GM23338 (cell line): ENCODE measurements at regions not wholly inside any gene's neighbourhood (a gene's known extent, or its start where the extent isn't known, plus 50 kb on each side); places are given as distances from the start of the nearest gene placed in this dataset.

Experiments
- CREB1 ChIP-seq: fragments of 250-450 bp; sonication (Bioruptor Pico); IDR thresholded peaks from 2 replicates; pipeline ENCODE4 v1.5.0; 2020; ENCODE audit warnings: low read depth, mild to moderate bottlenecking, moderate library complexity
- ETS1 ChIP-seq: IDR thresholded peaks from 2 replicates; pipeline ENCODE4 v1.6.1; 2016; ENCODE audit warnings: antibody characterized with exemption
- EZH2 ChIP-seq: fragments of 200-600 bp; sonication (generic); IDR thresholded peaks from one replicate; pipeline ENCODE4 v1.8.0; 2017; ENCODE audit warnings: antibody characterized with exemption, mild to moderate bottlenecking, low read depth; ENCODE audit not compliant: unreplicated experiment
- EZH2phosphoT487 ChIP-seq: fragments of 200-600 bp; sonication (generic); IDR thresholded peaks from one replicate; pipeline ENCODE4 v1.8.1; 2018; ENCODE audit warnings: antibody characterized with exemption; ENCODE audit not compliant: unreplicated experiment
- JUNB ChIP-seq: IDR thresholded peaks from one replicate; pipeline ENCODE4 v1.6.1; 2016; ENCODE audit warnings: antibody characterized with exemption; ENCODE audit not compliant: unreplicated experiment
- NANOG ChIP-seq: IDR thresholded peaks from 2 replicates; pipeline ENCODE4 v1.6.1; 2016; ENCODE audit warnings: antibody characterized with exemption, borderline replicate concordance
- POLR2AphosphoS5 ChIP-seq: IDR thresholded peaks from 2 replicates; pipeline ENCODE4 v1.6.1; 2016; ENCODE audit warnings: antibody characterized with exemption, low read depth
- STAT1 ChIP-seq: IDR thresholded peaks from one replicate; pipeline ENCODE4 v1.6.1; 2016; ENCODE audit warnings: antibody characterized with exemption; ENCODE audit not compliant: unreplicated experiment
- TF ChIP-seq, protein P1 (sequence below), 2 experiments: fragments of 200-600 bp in 1 of 2; sonication (generic) in 1 of 2; conservative IDR thresholded peaks; 2 replicates each; pipeline versions ENCODE4 v1.5.1 to v1.6.1; 2016 to 2017; ENCODE audit warnings: antibody characterized with exemption in 2 of 2, low read depth in 2 of 2, mild to moderate bottlenecking in 2 of 2, moderate library complexity in 1 of 2
- TF ChIP-seq, protein P2 (sequence below): fragments of 250-450 bp; sonication (Bioruptor Pico); IDR thresholded peaks from 2 replicates; pipeline ENCODE4 v1.5.0; 2020; ENCODE audit warnings: mild to moderate bottlenecking, moderate library complexity
- TF ChIP-seq, protein P3 (sequence below): IDR thresholded peaks from one replicate; pipeline ENCODE4 v1.6.1; 2018; ENCODE audit warnings: antibody characterized with exemption; ENCODE audit not compliant: unreplicated experiment

GRCh38 chr7:131074043-131074442, 253.6 kb upstream of the MKLN1 start:
- TF ChIP-seq, protein P1, sequence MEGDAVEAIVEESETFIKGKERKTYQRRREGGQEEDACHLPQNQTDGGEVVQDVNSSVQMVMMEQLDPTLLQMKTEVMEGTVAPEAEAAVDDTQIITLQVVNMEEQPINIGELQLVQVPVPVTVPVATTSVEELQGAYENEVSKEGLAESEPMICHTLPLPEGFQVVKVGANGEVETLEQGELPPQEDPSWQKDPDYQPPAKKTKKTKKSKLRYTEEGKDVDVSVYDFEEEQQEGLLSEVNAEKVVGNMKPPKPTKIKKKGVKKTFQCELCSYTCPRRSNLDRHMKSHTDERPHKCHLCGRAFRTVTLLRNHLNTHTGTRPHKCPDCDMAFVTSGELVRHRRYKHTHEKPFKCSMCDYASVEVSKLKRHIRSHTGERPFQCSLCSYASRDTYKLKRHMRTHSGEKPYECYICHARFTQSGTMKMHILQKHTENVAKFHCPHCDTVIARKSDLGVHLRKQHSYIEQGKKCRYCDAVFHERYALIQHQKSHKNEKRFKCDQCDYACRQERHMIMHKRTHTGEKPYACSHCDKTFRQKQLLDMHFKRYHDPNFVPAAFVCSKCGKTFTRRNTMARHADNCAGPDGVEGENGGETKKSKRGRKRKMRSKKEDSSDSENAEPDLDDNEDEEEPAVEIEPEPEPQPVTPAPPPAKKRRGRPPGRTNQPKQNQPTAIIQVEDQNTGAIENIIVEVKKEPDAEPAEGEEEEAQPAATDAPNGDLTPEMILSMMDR (conservative IDR thresholded peaks at IDR 0.05; ENCODE audit: low read depth in 2 of 2), result no peak
- TF ChIP-seq, protein P2, sequence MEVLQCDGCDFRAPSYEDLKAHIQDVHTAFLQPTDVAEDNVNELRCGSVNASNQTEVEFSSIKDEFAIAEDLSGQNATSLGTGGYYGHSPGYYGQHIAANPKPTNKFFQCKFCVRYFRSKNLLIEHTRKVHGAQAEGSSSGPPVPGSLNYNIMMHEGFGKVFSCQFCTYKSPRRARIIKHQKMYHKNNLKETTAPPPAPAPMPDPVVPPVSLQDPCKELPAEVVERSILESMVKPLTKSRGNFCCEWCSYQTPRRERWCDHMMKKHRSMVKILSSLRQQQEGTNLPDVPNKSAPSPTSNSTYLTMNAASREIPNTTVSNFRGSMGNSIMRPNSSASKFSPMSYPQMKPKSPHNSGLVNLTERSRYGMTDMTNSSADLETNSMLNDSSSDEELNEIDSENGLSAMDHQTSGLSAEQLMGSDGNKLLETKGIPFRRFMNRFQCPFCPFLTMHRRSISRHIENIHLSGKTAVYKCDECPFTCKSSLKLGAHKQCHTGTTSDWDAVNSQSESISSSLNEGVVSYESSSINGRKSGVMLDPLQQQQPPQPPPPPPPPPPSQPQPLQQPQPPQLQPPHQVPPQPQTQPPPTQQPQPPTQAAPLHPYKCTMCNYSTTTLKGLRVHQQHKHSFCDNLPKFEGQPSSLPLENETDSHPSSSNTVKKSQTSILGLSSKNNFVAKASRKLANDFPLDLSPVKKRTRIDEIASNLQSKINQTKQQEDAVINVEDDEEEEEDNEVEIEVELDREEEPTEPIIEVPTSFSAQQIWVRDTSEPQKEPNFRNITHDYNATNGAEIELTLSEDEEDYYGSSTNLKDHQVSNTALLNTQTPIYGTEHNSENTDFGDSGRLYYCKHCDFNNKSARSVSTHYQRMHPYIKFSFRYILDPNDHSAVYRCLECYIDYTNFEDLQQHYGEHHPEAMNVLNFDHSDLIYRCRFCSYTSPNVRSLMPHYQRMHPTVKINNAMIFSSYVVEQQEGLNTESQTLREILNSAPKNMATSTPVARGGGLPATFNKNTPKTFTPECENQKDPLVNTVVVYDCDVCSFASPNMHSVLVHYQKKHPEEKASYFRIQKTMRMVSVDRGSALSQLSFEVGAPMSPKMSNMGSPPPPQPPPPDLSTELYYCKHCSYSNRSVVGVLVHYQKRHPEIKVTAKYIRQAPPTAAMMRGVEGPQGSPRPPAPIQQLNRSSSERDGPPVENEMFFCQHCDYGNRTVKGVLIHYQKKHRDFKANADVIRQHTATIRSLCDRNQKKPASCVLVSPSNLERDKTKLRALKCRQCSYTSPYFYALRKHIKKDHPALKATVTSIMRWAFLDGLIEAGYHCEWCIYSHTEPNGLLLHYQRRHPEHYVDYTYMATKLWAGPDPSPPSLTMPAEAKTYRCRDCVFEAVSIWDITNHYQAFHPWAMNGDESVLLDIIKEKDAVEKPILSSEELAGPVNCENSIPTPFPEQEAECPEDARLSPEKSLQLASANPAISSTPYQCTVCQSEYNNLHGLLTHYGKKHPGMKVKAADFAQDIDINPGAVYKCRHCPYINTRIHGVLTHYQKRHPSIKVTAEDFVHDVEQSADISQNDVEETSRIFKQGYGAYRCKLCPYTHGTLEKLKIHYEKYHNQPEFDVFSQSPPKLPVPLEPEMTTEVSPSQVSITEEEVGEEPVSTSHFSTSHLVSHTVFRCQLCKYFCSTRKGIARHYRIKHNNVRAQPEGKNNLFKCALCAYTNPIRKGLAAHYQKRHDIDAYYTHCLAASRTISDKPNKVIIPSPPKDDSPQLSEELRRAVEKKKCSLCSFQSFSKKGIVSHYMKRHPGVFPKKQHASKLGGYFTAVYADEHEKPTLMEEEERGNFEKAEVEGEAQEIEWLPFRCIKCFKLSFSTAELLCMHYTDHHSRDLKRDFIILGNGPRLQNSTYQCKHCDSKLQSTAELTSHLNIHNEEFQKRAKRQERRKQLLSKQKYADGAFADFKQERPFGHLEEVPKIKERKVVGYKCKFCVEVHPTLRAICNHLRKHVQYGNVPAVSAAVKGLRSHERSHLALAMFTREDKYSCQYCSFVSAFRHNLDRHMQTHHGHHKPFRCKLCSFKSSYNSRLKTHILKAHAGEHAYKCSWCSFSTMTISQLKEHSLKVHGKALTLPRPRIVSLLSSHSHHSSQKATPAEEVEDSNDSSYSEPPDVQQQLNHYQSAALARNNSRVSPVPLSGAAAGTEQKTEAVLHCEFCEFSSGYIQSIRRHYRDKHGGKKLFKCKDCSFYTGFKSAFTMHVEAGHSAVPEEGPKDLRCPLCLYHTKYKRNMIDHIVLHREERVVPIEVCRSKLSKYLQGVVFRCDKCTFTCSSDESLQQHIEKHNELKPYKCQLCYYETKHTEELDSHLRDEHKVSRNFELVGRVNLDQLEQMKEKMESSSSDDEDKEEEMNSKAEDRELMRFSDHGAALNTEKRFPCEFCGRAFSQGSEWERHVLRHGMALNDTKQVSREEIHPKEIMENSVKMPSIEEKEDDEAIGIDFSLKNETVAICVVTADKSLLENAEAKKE (CRISPR knock-in tag), result no peak
- no peak for TF ChIP-seq EZH2phosphoT487
- TF ChIP-seq POLR2AphosphoS5, result no peak
- TF ChIP-seq, protein P3, sequence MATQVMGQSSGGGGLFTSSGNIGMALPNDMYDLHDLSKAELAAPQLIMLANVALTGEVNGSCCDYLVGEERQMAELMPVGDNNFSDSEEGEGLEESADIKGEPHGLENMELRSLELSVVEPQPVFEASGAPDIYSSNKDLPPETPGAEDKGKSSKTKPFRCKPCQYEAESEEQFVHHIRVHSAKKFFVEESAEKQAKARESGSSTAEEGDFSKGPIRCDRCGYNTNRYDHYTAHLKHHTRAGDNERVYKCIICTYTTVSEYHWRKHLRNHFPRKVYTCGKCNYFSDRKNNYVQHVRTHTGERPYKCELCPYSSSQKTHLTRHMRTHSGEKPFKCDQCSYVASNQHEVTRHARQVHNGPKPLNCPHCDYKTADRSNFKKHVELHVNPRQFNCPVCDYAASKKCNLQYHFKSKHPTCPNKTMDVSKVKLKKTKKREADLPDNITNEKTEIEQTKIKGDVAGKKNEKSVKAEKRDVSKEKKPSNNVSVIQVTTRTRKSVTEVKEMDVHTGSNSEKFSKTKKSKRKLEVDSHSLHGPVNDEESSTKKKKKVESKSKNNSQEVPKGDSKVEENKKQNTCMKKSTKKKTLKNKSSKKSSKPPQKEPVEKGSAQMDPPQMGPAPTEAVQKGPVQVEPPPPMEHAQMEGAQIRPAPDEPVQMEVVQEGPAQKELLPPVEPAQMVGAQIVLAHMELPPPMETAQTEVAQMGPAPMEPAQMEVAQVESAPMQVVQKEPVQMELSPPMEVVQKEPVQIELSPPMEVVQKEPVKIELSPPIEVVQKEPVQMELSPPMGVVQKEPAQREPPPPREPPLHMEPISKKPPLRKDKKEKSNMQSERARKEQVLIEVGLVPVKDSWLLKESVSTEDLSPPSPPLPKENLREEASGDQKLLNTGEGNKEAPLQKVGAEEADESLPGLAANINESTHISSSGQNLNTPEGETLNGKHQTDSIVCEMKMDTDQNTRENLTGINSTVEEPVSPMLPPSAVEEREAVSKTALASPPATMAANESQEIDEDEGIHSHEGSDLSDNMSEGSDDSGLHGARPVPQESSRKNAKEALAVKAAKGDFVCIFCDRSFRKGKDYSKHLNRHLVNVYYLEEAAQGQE, result no peak
- TF ChIP-seq EZH2, result no peak
- no peak for TF ChIP-seq JUNB
- TF ChIP-seq STAT1, result no peak
- no peak for TF ChIP-seq ETS1
- TF ChIP-seq CREB1 (CRISPR knock-in tag), result no peak
- TF ChIP-seq NANOG, result no peak
